ENCODE measurements at regions not wholly inside any gene's neighbourhood (a gene's known extent, or its start where the extent isn't known, plus 50 kb on each side); places are given as distances from the start of the nearest gene placed in this dataset.

- TF ChIP-seq CTCF (IDR thresholded peaks at IDR 0.05) = no peak
- TF ChIP-seq POLR2A (IDR thresholded peaks at IDR 0.05) = no peak
Measured at GRCh38 chr6:159473475-159474263, 219.4 kb downstream of the SOD2 start.
